Panc1 (cell line): ENCODE measurements at regions not wholly inside any gene's neighbourhood (a gene's known extent, or its start where the extent isn't known, plus 50 kb on each side); places are given as distances from the start of the nearest gene placed in this dataset.

Experiments used
- ATAC-seq: fragments of 200-7000 bp; cut with Tn5 transposase; 2 replicates; pipeline ENCODE4 v1.9.1; 2020; ENCODE audit warnings: mild to moderate bottlenecking, moderate library complexity
- BruUV-seq: library from RNA; stranded (reverse); fragments of 400-500 nt; replicated peaks from 2 replicates; lab custom pipeline; 2021; lab: Mats Ljungman, UMichigan
- CTCF ChIA-PET: fragments of 300-600 bp; sonication (Branson Sonifier 250); formaldehyde crosslinking; loops from one replicate; lab custom pipeline; 2022; ENCODE audit warnings: antibody characterized with exemption; lab: Charles Lee
- POLR2A ChIA-PET: fragments of 300-600 bp; sonication (Branson Sonifier 250); formaldehyde crosslinking; loops from one replicate; lab custom pipeline; 2022; ENCODE audit warnings: antibody characterized with exemption; lab: Charles Lee
- DNase-seq: peaks from one replicate; pipeline ENCODE4 v3.0.0-alpha.2; 2010; ENCODE audit warnings: low read depth, low spot score
- H3K27ac ChIP-seq: 2 replicates; pipeline ENCODE4 v1.5.1; 2011; ENCODE audit warnings: mild to moderate bottlenecking, low read length, inconsistent platforms
- H3K27me3 ChIP-seq: fragments of 200-500 bp; sonication (Bioruptor generic); 2 replicates; pipeline ENCODE4 v1.6.0; 2014; ENCODE audit warnings: low read length, inconsistent platforms; ENCODE audit not compliant: control insufficient read depth, insufficient read depth
- H3K36me3 ChIP-seq: fragments of 200-500 bp; sonication (Bioruptor generic); 2 replicates; pipeline ENCODE4 v1.5.1; 2014; ENCODE audit warnings: inconsistent platforms, mild to moderate bottlenecking, low read length, moderate library complexity; ENCODE audit not compliant: control insufficient read depth, insufficient read depth
- H3K4me1 ChIP-seq: 2 replicates; pipeline ENCODE4 v1.5.1; 2011; ENCODE audit warnings: inconsistent platforms, mild to moderate bottlenecking, low read length, moderate library complexity; ENCODE audit not compliant: control insufficient read depth, insufficient read depth
- H3K4me3 ChIP-seq, 2 experiments: 2 replicates each; pipeline ENCODE4 v1.5.1; 2011 to 2012; ENCODE audit warnings: low read depth in 2 of 2, low read length in 2 of 2, mild to moderate bottlenecking in 2 of 2, inconsistent platforms in 1 of 2, moderate library complexity in 1 of 2
- H3K9me3 ChIP-seq: fragments of 200-500 bp; sonication (Bioruptor generic); 2 replicates; pipeline ENCODE4 v1.5.1; 2014; ENCODE audit warnings: low read depth, mild to moderate bottlenecking, inconsistent platforms, low read length, moderate library complexity; ENCODE audit not compliant: control insufficient read depth, insufficient read depth
- CTCF ChIP-seq: fragments of 450-650 bp; IDR thresholded peaks from 2 replicates; pipeline ENCODE4 v1.5.1; 2017; ENCODE audit warnings: mild to moderate bottlenecking
- POLR2AphosphoS5 ChIP-seq: IDR thresholded peaks from 2 replicates; pipeline ENCODE4 v1.6.1; 2012; ENCODE audit warnings: mild to moderate bottlenecking, low read depth, low read length, moderate library complexity
- REST ChIP-seq, 2 experiments: IDR thresholded peaks; 2 replicates each; pipeline ENCODE4 v1.6.1; 2011 to 2012; ENCODE audit warnings: low read depth in 2 of 2, control low read depth in 1 of 2, low read length in 1 of 2, mild to moderate bottlenecking in 1 of 2, moderate library complexity in 1 of 2; ENCODE audit not compliant: insufficient read depth in 1 of 2
- SIN3A ChIP-seq: IDR thresholded peaks from 2 replicates; pipeline ENCODE4 v1.6.1; 2012; ENCODE audit warnings: low read depth, mild to moderate bottlenecking, low read length, moderate library complexity, borderline replicate concordance; ENCODE audit not compliant: insufficient read depth
- TCF7L2 ChIP-seq: IDR thresholded peaks from 2 replicates; pipeline ENCODE4 v1.6.1; 2011; ENCODE audit warnings: mild to moderate bottlenecking, low read depth, low read length, inconsistent platforms
- in situ Hi-C: cut with HindIII; loops from 2 replicates; pipeline ENCODE4 v1.10.0; 2016; ENCODE audit warnings: low sequenced_read_pairs, low pct_unique_long_range_greater_than_20kb
- intact Hi-C: fragments of 100-400 bp; cut with micrococcal nuclease; formaldehyde crosslinking; loops from one replicate; pipeline ENCODE4 v1.10.0; 2022; ENCODE audit not compliant: unreplicated experiment

DNA sequence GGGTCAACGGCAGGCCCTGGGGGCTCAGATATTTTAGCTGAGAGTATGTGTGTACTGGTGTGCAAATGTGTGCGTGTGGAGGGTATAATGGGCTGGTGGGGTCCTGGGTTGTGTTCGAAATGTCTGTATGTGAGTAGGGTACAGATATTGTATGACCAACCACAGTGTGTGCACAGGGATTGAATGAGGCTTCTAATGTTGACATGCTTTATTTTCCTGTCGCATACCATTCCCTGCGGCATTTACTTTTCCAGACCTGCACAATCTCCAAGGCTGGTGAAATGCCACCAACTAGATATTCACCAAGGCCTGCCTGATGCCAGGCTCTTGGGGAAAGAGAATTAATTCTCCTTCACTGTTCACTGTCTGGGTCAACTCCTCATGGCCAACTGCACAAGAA, 441.4 kb upstream of the SULF2 start:
- CTCF ChIA-PET = no interaction called here
- intact Hi-C loops = no loop called here

DNA sequence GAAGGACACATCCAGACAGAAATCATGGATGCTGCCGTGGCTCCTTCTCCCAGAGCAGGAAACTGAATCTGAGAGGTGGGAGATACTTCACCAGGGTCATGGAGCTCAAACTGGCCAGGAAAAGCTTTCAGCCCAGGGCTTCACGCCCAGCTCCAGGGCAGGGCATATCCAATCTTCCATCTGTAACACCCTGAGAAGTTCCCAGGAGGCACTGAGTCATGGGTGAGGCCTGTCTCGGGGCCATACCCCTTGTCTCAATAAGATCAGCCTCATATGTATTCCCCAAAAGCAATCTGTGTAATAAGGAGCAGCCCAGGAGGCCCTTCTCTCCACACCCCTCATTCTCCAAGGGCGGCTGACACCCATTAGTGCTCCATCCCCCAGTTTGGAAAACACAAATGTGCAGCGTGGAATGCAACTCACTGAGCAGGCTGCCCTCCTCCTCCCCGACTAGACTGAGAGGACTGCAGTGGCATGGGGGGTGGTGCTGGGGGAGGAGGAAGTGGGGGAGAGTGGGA, 439.3 kb upstream of the SULF2 start:
- Histone ChIP-seq H3K4me1 (no peaks in the 10 kb centered on the region), H3K9me3 (no peaks in the 10 kb centered on the region), H3K36me3 (no peaks in the 10 kb centered on the region), H3K4me3 (no peak overlapping the region), H3K27ac (no peak overlapping the region), H3K27me3 (no peaks in the 10 kb centered on the region)
- DNase-seq = no peak
- no peak for ATAC-seq
- TF ChIP-seq SIN3A = no peak
- no peak for TF ChIP-seq CTCF
- TF ChIP-seq POLR2AphosphoS5 = no peak
- TF ChIP-seq TCF7L2 = no peak
- TF ChIP-seq REST (IDR thresholded peaks at IDR 0.05; ENCODE audit: insufficient read depth in 1 of 2, low read depth in 2 of 2, low read length in 1 of 2) = no peak
- BruUV-seq = no TSS peak
- ChIA-PET POLR2A (no interaction called here), CTCF (no interaction called here)
- in situ Hi-C loops = no loop called here
- intact Hi-C loops = no loop called here

More for the DNA sequence above, 441.4 kb upstream of the SULF2 start:
- in situ Hi-C loops = no loop called here
- Histone ChIP-seq H3K9me3 (no peaks in the 10 kb centered on the region), H3K27ac (no peak overlapping the region), H3K4me1 (no peaks in the 10 kb centered on the region), H3K4me3 (no peak overlapping the region), H3K27me3 (no peaks in the 10 kb centered on the region), H3K36me3 (no peaks in the 10 kb centered on the region)
- POLR2A ChIA-PET = no interaction called here
- DNase-seq (no peak), ATAC-seq (no peak)
- BruUV-seq = no TSS peak
- TF ChIP-seq CTCF (no peak), TCF7L2 (no peak), SIN3A (no peak), POLR2AphosphoS5 (no peak), REST (IDR thresholded peaks at IDR 0.05; ENCODE audit: insufficient read depth in 1 of 2, low read depth in 2 of 2, low read length in 1 of 2) (no peak)
